ENCODE measurements at regions not wholly inside any gene's neighbourhood (a gene's known extent, or its start where the extent isn't known, plus 50 kb on each side); places are given as distances from the start of the nearest gene placed in this dataset.

- no peaks in the 10 kb centered on the region for H3K4me1 ChIP-seq (ENCODE audit: control insufficient read depth, extremely low read depth, insufficient read depth, low read length)
- no peak overlapping the region for H3K4me3 ChIP-seq (replicated peaks in 1 of 4; ENCODE audit: control extremely low read depth in 1 of 4, insufficient read depth in 1 of 4, low read depth in 3 of 4, low read length in 4 of 4)
- no peaks in the 10 kb centered on the region for H3K36me3 ChIP-seq (ENCODE audit: control insufficient read depth, insufficient read depth, low read length)
- H3K9me3 ChIP-seq (ENCODE audit: control insufficient read depth, insufficient read depth, low read depth, low read length): no peaks in the 10 kb centered on the region
- TF ChIP-seq EZH2 (IDR thresholded peaks at IDR 0.05; ENCODE audit: low read length, missing control alignments): no peak
- TF ChIP-seq CTCF (conservative IDR thresholded peaks at IDR 0.05 in 1 of 2, IDR thresholded peaks at IDR 0.05 in 1 of 2; ENCODE audit: low read depth in 1 of 2, low read length in 2 of 2): no peak
- no peak overlapping the region for H3K27ac ChIP-seq (ENCODE audit: insufficient read depth, low read length)
- DNase-seq (ENCODE audit: low read depth in 2 of 2): no peak
- no peak overlapping the region for H3K9ac ChIP-seq (ENCODE audit: insufficient read depth, low read length)
- H4K20me1 ChIP-seq (ENCODE audit: control insufficient read depth, extremely low read depth, insufficient read depth, low read length): no peaks in the 10 kb centered on the region
- H3K79me2 ChIP-seq (ENCODE audit: control insufficient read depth, insufficient read depth, low read length): no peaks in the 10 kb centered on the region
- no peak overlapping the region for H3K4me2 ChIP-seq (ENCODE audit: extremely low read depth, insufficient read depth, low read length)
- no peaks in the 10 kb centered on the region for H3K27me3 ChIP-seq (ENCODE audit: control insufficient read depth, insufficient read depth, low read length)
- H2AFZ ChIP-seq (ENCODE audit: low read length): no peak overlapping the region
Measured at GRCh38 chr17:34730816-34731215, 151.4 kb downstream of the TMEM132E start.

- Histone ChIP-seq H2AFZ (ENCODE audit: low read length) (no peak overlapping the region), H3K4me1 (ENCODE audit: control insufficient read depth, extremely low read depth, insufficient read depth, low read length) (no peaks in the 10 kb centered on the region), H3K9me3 (ENCODE audit: control insufficient read depth, insufficient read depth, low read depth, low read length) (no peaks in the 10 kb centered on the region), H4K20me1 (ENCODE audit: control insufficient read depth, extremely low read depth, insufficient read depth, low read length) (no peaks in the 10 kb centered on the region), H3K9ac (ENCODE audit: insufficient read depth, low read length) (no peak overlapping the region), H3K27me3 (ENCODE audit: control insufficient read depth, insufficient read depth, low read length) (no peaks in the 10 kb centered on the region), H3K4me3 (replicated peaks in 1 of 4; ENCODE audit: control extremely low read depth in 1 of 4, insufficient read depth in 1 of 4, low read depth in 3 of 4, low read length in 4 of 4) (no peak overlapping the region), H3K36me3 (ENCODE audit: control insufficient read depth, insufficient read depth, low read length) (no peaks in the 10 kb centered on the region), H3K79me2 (ENCODE audit: control insufficient read depth, insufficient read depth, low read length) (no peaks in the 10 kb centered on the region), H3K4me2 (ENCODE audit: extremely low read depth, insufficient read depth, low read length) (no peak overlapping the region), H3K27ac (ENCODE audit: insufficient read depth, low read length) (no peak overlapping the region)
- DNase-seq (ENCODE audit: low read depth in 2 of 2): no peak
- TF ChIP-seq EZH2 (IDR thresholded peaks at IDR 0.05; ENCODE audit: low read length, missing control alignments) (no peak), CTCF (conservative IDR thresholded peaks at IDR 0.05 in 1 of 2, IDR thresholded peaks at IDR 0.05 in 1 of 2; ENCODE audit: low read depth in 1 of 2, low read length in 2 of 2) (no peak)
Measured at GRCh38 chr17:34728771-34729310, 149.5 kb downstream of the TMEM132E start.

GRCh38 chr17:34727601-34728000 is 148.2 kb downstream of the TMEM132E start:
- H3K4me2 ChIP-seq (ENCODE audit: extremely low read depth, insufficient read depth, low read length): no peak overlapping the region
- TF ChIP-seq CTCF (conservative IDR thresholded peaks at IDR 0.05 in 1 of 2, IDR thresholded peaks at IDR 0.05 in 1 of 2; ENCODE audit: low read depth in 1 of 2, low read length in 2 of 2) (no peak), EZH2 (IDR thresholded peaks at IDR 0.05; ENCODE audit: low read length, missing control alignments) (no peak)
- no peak overlapping the region for H3K27ac ChIP-seq (ENCODE audit: insufficient read depth, low read length)
- no peaks in the 10 kb centered on the region for H3K27me3 ChIP-seq (ENCODE audit: control insufficient read depth, insufficient read depth, low read length)
- no peak overlapping the region for H3K9ac ChIP-seq (ENCODE audit: insufficient read depth, low read length)
- no peaks in the 10 kb centered on the region for H3K4me1 ChIP-seq (ENCODE audit: control insufficient read depth, extremely low read depth, insufficient read depth, low read length)
- H3K4me3 ChIP-seq (replicated peaks in 1 of 4; ENCODE audit: control extremely low read depth in 1 of 4, insufficient read depth in 1 of 4, low read depth in 3 of 4, low read length in 4 of 4): no peak overlapping the region
- DNase-seq (ENCODE audit: low read depth in 2 of 2): no peak
- no peaks in the 10 kb centered on the region for H3K36me3 ChIP-seq (ENCODE audit: control insufficient read depth, insufficient read depth, low read length)
- H4K20me1 ChIP-seq (ENCODE audit: control insufficient read depth, extremely low read depth, insufficient read depth, low read length): no peaks in the 10 kb centered on the region
- H2AFZ ChIP-seq (ENCODE audit: low read length): no peak overlapping the region
- H3K9me3 ChIP-seq (ENCODE audit: control insufficient read depth, insufficient read depth, low read depth, low read length): no peaks in the 10 kb centered on the region
- H3K79me2 ChIP-seq (ENCODE audit: control insufficient read depth, insufficient read depth, low read length): no peaks in the 10 kb centered on the region

Measured in fibroblast of lung (primary cell).